ENCODE measurements at regions not wholly inside any gene's neighbourhood (a gene's known extent, or its start where the extent isn't known, plus 50 kb on each side); places are given as distances from the start of the nearest gene placed in this dataset.
A peak's percentile ranks its signal among the peaks of the same experiment; 100 is the strongest.

DNA sequence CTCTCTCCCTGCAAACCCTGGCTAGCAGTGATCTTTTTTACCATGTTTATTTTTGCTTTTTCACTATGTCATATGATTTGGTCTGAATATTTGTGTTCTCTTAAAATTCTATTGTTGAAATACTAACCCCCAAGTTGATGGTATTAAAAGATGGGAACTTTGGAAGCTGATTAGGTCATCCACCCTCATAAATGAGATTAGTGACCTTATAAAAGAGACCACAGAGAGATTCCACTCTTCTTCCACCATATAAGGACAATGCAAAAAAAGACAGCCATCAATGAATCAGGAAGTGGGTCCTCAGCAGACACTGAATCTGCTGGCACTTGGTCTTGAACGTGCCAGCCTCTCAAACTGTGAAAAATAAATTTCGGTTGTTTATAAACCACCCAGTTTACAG lies 112.8 kb upstream of the KCND2 start:
- no peak for DNase-seq (ENCODE audit: low spot score in 2 of 2)
- no peaks in the 10 kb centered on the region for H3K4me1 ChIP-seq
- TF ChIP-seq POLR2A (IDR thresholded peaks at IDR 0.05) (no peak), EP300 (IDR thresholded peaks at IDR 0.05) (no peak), POLR2AphosphoS5 (IDR thresholded peaks at IDR 0.05) (no peak)
- TF ChIP-seq, protein P1, sequence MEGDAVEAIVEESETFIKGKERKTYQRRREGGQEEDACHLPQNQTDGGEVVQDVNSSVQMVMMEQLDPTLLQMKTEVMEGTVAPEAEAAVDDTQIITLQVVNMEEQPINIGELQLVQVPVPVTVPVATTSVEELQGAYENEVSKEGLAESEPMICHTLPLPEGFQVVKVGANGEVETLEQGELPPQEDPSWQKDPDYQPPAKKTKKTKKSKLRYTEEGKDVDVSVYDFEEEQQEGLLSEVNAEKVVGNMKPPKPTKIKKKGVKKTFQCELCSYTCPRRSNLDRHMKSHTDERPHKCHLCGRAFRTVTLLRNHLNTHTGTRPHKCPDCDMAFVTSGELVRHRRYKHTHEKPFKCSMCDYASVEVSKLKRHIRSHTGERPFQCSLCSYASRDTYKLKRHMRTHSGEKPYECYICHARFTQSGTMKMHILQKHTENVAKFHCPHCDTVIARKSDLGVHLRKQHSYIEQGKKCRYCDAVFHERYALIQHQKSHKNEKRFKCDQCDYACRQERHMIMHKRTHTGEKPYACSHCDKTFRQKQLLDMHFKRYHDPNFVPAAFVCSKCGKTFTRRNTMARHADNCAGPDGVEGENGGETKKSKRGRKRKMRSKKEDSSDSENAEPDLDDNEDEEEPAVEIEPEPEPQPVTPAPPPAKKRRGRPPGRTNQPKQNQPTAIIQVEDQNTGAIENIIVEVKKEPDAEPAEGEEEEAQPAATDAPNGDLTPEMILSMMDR (IDR thresholded peaks at IDR 0.05): no peak
- no peaks in the 10 kb centered on the region for H3K27me3 ChIP-seq
- WGBS: 74% methylated on average over 2 of the region's 2 CpGs
- H3K36me3 ChIP-seq: no peaks in the 10 kb centered on the region
- no peaks in the 10 kb centered on the region for H3K9me3 ChIP-seq
- H3K27ac ChIP-seq: no peak overlapping the region
- H3K4me3 ChIP-seq: no peak overlapping the region

DNA sequence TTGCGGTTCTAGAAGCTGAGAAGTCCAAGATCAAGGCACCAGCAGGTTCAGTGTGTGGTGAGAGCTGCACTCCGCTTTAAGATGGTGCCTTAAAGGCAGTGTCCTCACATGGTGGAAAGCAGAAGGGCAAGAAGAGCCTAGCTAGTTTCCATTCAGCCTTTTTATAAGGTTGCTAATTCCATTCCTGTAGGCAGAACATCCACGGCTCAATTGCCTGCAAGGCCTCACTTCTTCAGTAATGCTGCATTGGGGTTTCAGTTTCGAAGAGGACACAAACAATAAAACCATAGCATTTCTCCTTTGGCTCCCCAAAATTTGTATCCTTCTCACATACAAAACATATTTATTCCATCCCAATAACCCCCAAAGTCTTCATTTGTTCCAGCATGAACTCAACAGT lies 109.5 kb upstream of the KCND2 start:
- H3K9me3 ChIP-seq: no peaks in the 10 kb centered on the region
- no peaks in the 10 kb centered on the region for H3K27me3 ChIP-seq
- no peak overlapping the region for H3K4me3 ChIP-seq
- WGBS: 91% methylated on average over 4 of the region's 4 CpGs
- no peak for DNase-seq (ENCODE audit: low spot score in 2 of 2)
- TF ChIP-seq EP300 (IDR thresholded peaks at IDR 0.05) (no peak), POLR2AphosphoS5 (IDR thresholded peaks at IDR 0.05) (no peak), POLR2A (IDR thresholded peaks at IDR 0.05) (no peak)
- TF ChIP-seq, protein P1 (IDR thresholded peaks at IDR 0.05): no peak
- no peak overlapping the region for H3K27ac ChIP-seq
- H3K36me3 ChIP-seq: no peaks in the 10 kb centered on the region
- peaks cover 3% of the 10 kb centered on the region for H3K4me1 ChIP-seq

DNA sequence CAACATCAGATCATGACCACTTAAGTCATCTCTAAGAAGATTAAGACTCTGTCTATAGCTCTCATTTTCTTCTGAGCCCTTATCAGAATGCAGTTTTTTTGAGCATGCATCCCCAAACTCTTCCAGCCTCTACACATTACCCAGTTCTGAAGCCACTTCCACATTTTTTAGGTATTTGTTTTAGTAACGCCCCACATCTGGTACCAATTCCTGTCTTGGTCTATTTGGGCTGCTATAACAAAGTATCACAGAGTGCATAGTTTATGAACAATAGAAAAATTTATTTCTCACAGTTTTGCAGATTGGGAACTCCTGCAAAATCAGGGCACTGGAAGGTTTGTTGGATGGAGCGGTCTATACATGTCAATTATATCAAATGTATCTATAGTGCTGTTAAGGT lies 107.7 kb upstream of the KCND2 start:
- H3K36me3 ChIP-seq: no peaks in the 10 kb centered on the region
- H3K27me3 ChIP-seq: no peaks in the 10 kb centered on the region
- H3K27ac ChIP-seq: no peak overlapping the region
- WGBS: 79% methylated on average over 2 of the region's 2 CpGs
- no peak for DNase-seq (ENCODE audit: low spot score in 2 of 2)
- peaks cover 6% of the 10 kb centered on the region for H3K4me1 ChIP-seq
- TF ChIP-seq POLR2A (IDR thresholded peaks at IDR 0.05) (no peak), POLR2AphosphoS5 (IDR thresholded peaks at IDR 0.05) (no peak), EP300 (IDR thresholded peaks at IDR 0.05) (no peak)
- TF ChIP-seq, protein P1 (IDR thresholded peaks at IDR 0.05): no peak
- no peaks in the 10 kb centered on the region for H3K9me3 ChIP-seq
- H3K4me3 ChIP-seq: no peak overlapping the region

DNA sequence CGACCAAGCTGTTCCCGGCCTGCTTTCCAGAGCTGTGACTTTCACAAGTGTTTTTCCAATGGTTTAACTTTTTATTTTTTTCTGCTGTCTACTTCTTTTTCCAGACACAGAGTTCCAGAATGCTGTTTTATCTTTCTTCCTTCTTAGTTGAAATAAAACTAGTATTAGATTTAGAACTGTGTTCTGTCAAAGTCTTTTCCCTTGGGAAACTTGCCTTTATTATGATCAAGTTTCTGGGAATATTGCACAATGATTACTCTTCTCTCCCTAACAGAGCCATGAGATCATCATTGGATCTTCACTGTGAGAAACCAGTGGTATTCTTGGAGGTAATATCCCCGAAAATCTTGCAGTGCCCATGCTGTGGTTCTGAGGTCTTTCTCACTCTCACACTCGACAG lies 104.9 kb upstream of the KCND2 start:
- H3K4me3 ChIP-seq: no peak overlapping the region
- TF ChIP-seq POLR2AphosphoS5 (IDR thresholded peaks at IDR 0.05) (no peak), POLR2A (IDR thresholded peaks at IDR 0.05) (no peak), EP300 (IDR thresholded peaks at IDR 0.05) (no peak)
- TF ChIP-seq, protein P1 (IDR thresholded peaks at IDR 0.05): no peak
- H3K27me3 ChIP-seq: no peaks in the 10 kb centered on the region
- WGBS: 42% methylated on average over 4 of the region's 4 CpGs
- no peaks in the 10 kb centered on the region for H3K36me3 ChIP-seq
- H3K9me3 ChIP-seq: no peaks in the 10 kb centered on the region
- no peak for DNase-seq (ENCODE audit: low spot score in 2 of 2)
- peaks cover 9% of the 10 kb centered on the region for H3K4me1 ChIP-seq
- H3K27ac ChIP-seq: peak overlapping the region; percentile 43

DNA sequence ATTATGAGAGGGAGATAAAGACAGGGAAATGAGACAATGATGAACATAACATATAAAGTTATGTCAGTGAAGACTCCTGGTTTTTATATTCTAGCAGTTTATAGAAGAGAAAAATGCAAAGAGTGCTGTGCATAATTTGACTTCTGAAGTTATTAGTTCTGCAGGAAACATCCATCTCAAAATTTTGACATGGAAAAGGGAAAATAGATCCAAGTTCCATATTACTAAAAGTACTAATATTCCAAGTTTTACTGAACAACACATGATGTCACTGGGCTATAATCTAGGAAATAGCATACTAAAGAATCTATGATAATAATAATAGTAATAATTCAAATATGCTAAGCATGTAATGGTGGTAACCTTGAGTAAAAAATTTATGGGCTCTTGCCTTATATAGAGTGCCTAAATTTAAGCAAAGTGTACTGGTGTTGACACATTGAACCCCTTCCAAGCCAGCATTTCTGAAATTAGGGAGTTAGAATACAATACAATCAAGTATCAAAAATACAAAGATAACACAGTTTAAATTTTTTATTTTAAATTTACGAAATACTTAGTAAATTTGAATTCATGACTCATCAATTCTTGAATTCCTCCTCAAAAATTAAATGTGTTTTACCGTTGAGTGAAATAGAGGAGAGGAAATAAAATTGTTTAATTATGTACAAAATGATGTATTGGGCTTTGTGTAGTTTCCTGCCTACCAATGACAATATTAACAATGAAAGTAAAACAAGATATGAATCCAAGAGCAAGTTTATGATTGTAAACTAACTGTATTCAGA lies 102.8 kb upstream of the KCND2 start:
- no peaks in the 10 kb centered on the region for H3K9me3 ChIP-seq
- DNase-seq (ENCODE audit: low spot score in 2 of 2): no peak
- H3K36me3 ChIP-seq: no peaks in the 10 kb centered on the region
- H3K4me3 ChIP-seq: no peak overlapping the region
- H3K27me3 ChIP-seq: no peaks in the 10 kb centered on the region
- 36% methylated on average over 2 of the region's 2 CpGs for WGBS
- H3K4me1 ChIP-seq: peaks cover 9% of the 10 kb centered on the region
- H3K27ac ChIP-seq: no peak overlapping the region
- no peak for TF ChIP-seq POLR2A (IDR thresholded peaks at IDR 0.05)
- TF ChIP-seq, protein P1 (IDR thresholded peaks at IDR 0.05): no peak
- TF ChIP-seq EP300 (IDR thresholded peaks at IDR 0.05): no peak
- TF ChIP-seq POLR2AphosphoS5 (IDR thresholded peaks at IDR 0.05): no peak
